PC-9 (cell line): ENCODE measurements at regions not wholly inside any gene's neighbourhood (a gene's known extent, or its start where the extent isn't known, plus 50 kb on each side); places are given as distances from the start of the nearest gene placed in this dataset.

Source experiments
- BruUV-seq: library from RNA; stranded (reverse); fragments of 400-500 nt; replicated peaks from 2 replicates; lab custom pipeline; 2021; lab: Mats Ljungman, UMichigan
- CTCF ChIA-PET: fragments of 300-600 bp; sonication (Branson Sonifier 250); formaldehyde crosslinking; loops from one replicate; lab custom pipeline; 2022; ENCODE audit warnings: antibody characterized with exemption; lab: Charles Lee
- POLR2A ChIA-PET: fragments of 300-600 bp; sonication (Branson Sonifier 250); formaldehyde crosslinking; loops from one replicate; lab custom pipeline; 2022; ENCODE audit warnings: antibody characterized with exemption; ENCODE audit not compliant: unreplicated experiment; lab: Charles Lee
- DNase-seq, 2 experiments: peaks; one replicate each; pipeline versions ENCODE4 v3.0.0 to v3.0.0-alpha.2; 2015 to 2022; ENCODE audit warnings: mixed read lengths in 1 of 2
- H2AFZ ChIP-seq: fragments of 200-600 bp; sonication (generic); 2 replicates; pipeline ENCODE4 v1.8.1; 2017; ENCODE audit warnings: antibody characterized with exemption
- H3F3A ChIP-seq: fragments of 200-600 bp; sonication (generic); 2 replicates; pipeline ENCODE4 v1.8.1; 2017; ENCODE audit warnings: antibody characterized with exemption, mild to moderate bottlenecking, low read depth; ENCODE audit not compliant: insufficient read depth
- H3K27ac ChIP-seq: fragments of 200-600 bp; sonication (generic); 2 replicates; pipeline ENCODE4 v1.6.1; 2016; ENCODE audit warnings: mixed run types
- H3K27me3 ChIP-seq: fragments of 200-600 bp; sonication (generic); 2 replicates; pipeline ENCODE4 v1.6.1; 2016; ENCODE audit warnings: low read depth, mixed run types; ENCODE audit not compliant: insufficient read depth
- H3K36me3 ChIP-seq: fragments of 200-600 bp; sonication (generic); 2 replicates; pipeline ENCODE4 v1.6.1; 2016; ENCODE audit warnings: low read depth, mixed run types
- H3K4me1 ChIP-seq: fragments of 200-600 bp; sonication (generic); replicated peaks from 2 replicates; pipeline ENCODE4 v1.6.1; 2016; ENCODE audit warnings: mixed run types; ENCODE audit not compliant: insufficient read depth
- H3K4me2 ChIP-seq: fragments of 200-600 bp; sonication (generic); 2 replicates; pipeline ENCODE4 v1.6.1; 2017; ENCODE audit warnings: mixed run types
- H3K4me3 ChIP-seq: fragments of 200-600 bp; sonication (generic); 2 replicates; pipeline ENCODE4 v1.6.1; 2016; ENCODE audit warnings: mixed run types
- H3K79me2 ChIP-seq: fragments of 200-600 bp; sonication (generic); 2 replicates; pipeline ENCODE4 v1.6.1; 2017; ENCODE audit warnings: low read depth, mixed run types
- H3K9me2 ChIP-seq: fragments of 200-600 bp; sonication (generic); 2 replicates; pipeline ENCODE4 v1.8.1; 2017; ENCODE audit warnings: mild to moderate bottlenecking; ENCODE audit not compliant: insufficient read depth
- H3K9me3 ChIP-seq: fragments of 200-600 bp; sonication (generic); 2 replicates; pipeline ENCODE4 v1.8.1; 2016; ENCODE audit warnings: low read depth; ENCODE audit not compliant: insufficient read depth
- H4K20me1 ChIP-seq: fragments of 200-600 bp; sonication (generic); 2 replicates; pipeline ENCODE4 v1.8.1; 2017; ENCODE audit not compliant: insufficient read depth
- CTCF ChIP-seq: fragments of 200-600 bp; sonication (generic); conservative IDR thresholded peaks from 2 replicates; pipeline ENCODE4 v1.6.1; 2017; ENCODE audit warnings: mixed run types, antibody characterized with exemption, mild to moderate bottlenecking, moderate library complexity
- EZH2 ChIP-seq: fragments of 200-600 bp; sonication (generic); IDR thresholded peaks from 2 replicates; pipeline ENCODE4 v1.8.0; 2017; ENCODE audit warnings: antibody characterized with exemption, low read depth
- intact Hi-C: fragments of 100-400 bp; cut with micrococcal nuclease; formaldehyde crosslinking; loops from one replicate; pipeline ENCODE4 v1.10.0; 2022; ENCODE audit not compliant: unreplicated experiment

GRCh38 chr11:17153757-17154156, 54.0 kb downstream of the PIK3C2A start:
- Histone ChIP-seq H3K27ac (no peak overlapping the region), H3K9me3 (no peaks in the 10 kb centered on the region), H3K4me3 (no peak overlapping the region), H3K9me2 (no peaks in the 10 kb centered on the region), H3K4me2 (no peak overlapping the region), H3K27me3 (no peaks in the 10 kb centered on the region), H2AFZ (no peak overlapping the region), H4K20me1 (no peaks in the 10 kb centered on the region), H3K36me3 (peaks cover 8% of the 10 kb centered on the region), H3K4me1 (no peaks in the 10 kb centered on the region), H3K79me2 (peaks cover 12% of the 10 kb centered on the region; the same call in 1 of the 2 replicates), H3F3A (peaks cover 8% of the 10 kb centered on the region; the same call in 1 of the 2 replicates)
- BruUV-seq, result no TSS peak
- ChIA-PET POLR2A (no interaction called here), CTCF (no interaction called here)
- intact Hi-C loops, result no loop called here
- TF ChIP-seq EZH2, result no peak
- no peak for TF ChIP-seq CTCF
- DNase-seq, result no peak

GRCh38 chr11:17152306-17152705, 55.5 kb downstream of the PIK3C2A start:
- Histone ChIP-seq H3K4me1 (no peaks in the 10 kb centered on the region), H3K27me3 (no peaks in the 10 kb centered on the region), H4K20me1 (no peaks in the 10 kb centered on the region), H3K27ac (no peak overlapping the region), H3K9me3 (no peaks in the 10 kb centered on the region), H3K4me2 (no peak overlapping the region), H3K4me3 (no peak overlapping the region), H3K36me3 (peaks cover 14% of the 10 kb centered on the region), H3F3A (peaks cover 8% of the 10 kb centered on the region; the same call in 1 of the 2 replicates), H2AFZ (no peak overlapping the region), H3K9me2 (no peaks in the 10 kb centered on the region), H3K79me2 (peaks cover 4% of the 10 kb centered on the region; the same call in 1 of the 2 replicates)
- CTCF ChIA-PET, result interaction anchor here (0.6 kb wide), 1 partner anchor 57 kb away, joined by 3 read pairs; no protein-coding TSS in a partner anchor
- TF ChIP-seq CTCF, result no peak
- no peak for TF ChIP-seq EZH2
- BruUV-seq, result no TSS peak
- intact Hi-C loops, result no loop called here
- no peak for DNase-seq
- POLR2A ChIA-PET, result no interaction called here

GRCh38 chr11:17150521-17150920, 57.3 kb downstream of the PIK3C2A start:
- intact Hi-C loops, result no loop called here
- Histone ChIP-seq H3K4me3 (no peak overlapping the region), H3K9me3 (no peaks in the 10 kb centered on the region), H3F3A (peaks cover 5% of the 10 kb centered on the region; the same call in 1 of the 2 replicates), H3K27me3 (no peaks in the 10 kb centered on the region), H2AFZ (no peak overlapping the region), H4K20me1 (no peaks in the 10 kb centered on the region), H3K36me3 (peaks cover 14% of the 10 kb centered on the region), H3K4me1 (no peaks in the 10 kb centered on the region), H3K4me2 (no peak overlapping the region), H3K9me2 (no peaks in the 10 kb centered on the region), H3K27ac (no peak overlapping the region), H3K79me2 (no peaks in the 10 kb centered on the region)
- ChIA-PET CTCF (no interaction called here), POLR2A (no interaction called here)
- no TSS peak for BruUV-seq
- TF ChIP-seq CTCF (no peak), EZH2 (no peak)
- no peak for DNase-seq
